Mesenchymal stem cell (in vitro differentiated cells and primary cell): ENCODE measurements at regions not wholly inside any gene's neighbourhood (a gene's known extent, or its start where the extent isn't known, plus 50 kb on each side); places are given as distances from the start of the nearest gene placed in this dataset.

ENCODE experiments used
- DNase-seq: peaks from one replicate; pipeline ENCODE4 v3.0.0-alpha.2; 2013
- H2AFZ ChIP-seq: one replicate; pipeline ENCODE4 v1.6.1; 2013; ENCODE audit warnings: low read depth, mild to moderate bottlenecking, control low read depth, inconsistent platforms, low read length, moderate library complexity
- H2AK5ac ChIP-seq: 2 replicates; pipeline ENCODE4 v1.6.1; 2013; ENCODE audit warnings: low read length, moderate library complexity, mild to moderate bottlenecking, inconsistent platforms; ENCODE audit not compliant: severe bottlenecking
- H2BK120ac ChIP-seq: one replicate; pipeline ENCODE4 v1.6.1; 2013; ENCODE audit warnings: low read depth, mild to moderate bottlenecking, inconsistent platforms, low read length, moderate library complexity
- H2BK12ac ChIP-seq, 2 experiments: one replicate each; pipeline ENCODE4 v1.6.1; 2013; ENCODE audit warnings: inconsistent platforms in 2 of 2, low read length in 2 of 2, mild to moderate bottlenecking in 2 of 2, moderate library complexity in 2 of 2, control low read depth in 1 of 2
- H2BK15ac ChIP-seq: one replicate; pipeline ENCODE4 v1.6.1; 2013; ENCODE audit warnings: mild to moderate bottlenecking, low read depth, inconsistent platforms; ENCODE audit not compliant: poor library complexity, severe bottlenecking
- H2BK5ac ChIP-seq: 2 replicates; pipeline ENCODE4 v1.6.1; 2013; ENCODE audit warnings: low read depth, mild to moderate bottlenecking, low read length, control low read depth, inconsistent platforms; ENCODE audit not compliant: poor library complexity, severe bottlenecking
- H3K14ac ChIP-seq, 2 experiments: one replicate each; pipeline ENCODE4 v1.6.1; 2013; ENCODE audit warnings: inconsistent platforms in 2 of 2, low read length in 2 of 2, control low read depth in 1 of 2, mild to moderate bottlenecking in 1 of 2, moderate library complexity in 1 of 2
- H3K18ac ChIP-seq, 2 experiments: one replicate each; pipeline ENCODE4 v1.6.1; 2013; ENCODE audit warnings: inconsistent platforms in 2 of 2, low read length in 2 of 2, control low read depth in 1 of 2, low read depth in 1 of 2, mild to moderate bottlenecking in 1 of 2
- H3K23ac ChIP-seq, 2 experiments: one replicate each; pipeline ENCODE4 v1.6.1; 2013; ENCODE audit warnings: inconsistent platforms in 2 of 2, low read length in 2 of 2, mild to moderate bottlenecking in 2 of 2, moderate library complexity in 2 of 2, control low read depth in 1 of 2
- H3K27ac ChIP-seq: 2 replicates; pipeline ENCODE4 v1.5.1; 2013; ENCODE audit warnings: mild to moderate bottlenecking, moderate library complexity, low read length, control low read depth, inconsistent platforms; ENCODE audit not compliant: poor library complexity, severe bottlenecking
- H3K27me3 ChIP-seq, 2 experiments: 2 replicates each; pipeline versions ENCODE4 v1.6.1 to v1.7.0; 2013; ENCODE audit warnings: low read length in 2 of 2, mild to moderate bottlenecking in 2 of 2, moderate library complexity in 2 of 2, control low read depth in 1 of 2, inconsistent platforms in 1 of 2; ENCODE audit not compliant: control insufficient read depth in 1 of 2, insufficient read depth in 1 of 2
- H3K36me3 ChIP-seq, 2 experiments: 2 replicates each; pipeline versions ENCODE4 v1.6.1 to v1.7.0; 2013; ENCODE audit warnings: low read length in 2 of 2, control low read depth in 1 of 2, inconsistent platforms in 1 of 2, low read depth in 1 of 2, mild to moderate bottlenecking in 1 of 2; ENCODE audit not compliant: insufficient read depth in 2 of 2, control insufficient read depth in 1 of 2
- H3K4ac ChIP-seq, 2 experiments: one replicate each; pipeline ENCODE4 v1.6.1; 2013; ENCODE audit warnings: inconsistent platforms in 2 of 2, low read length in 2 of 2, mild to moderate bottlenecking in 2 of 2, moderate library complexity in 2 of 2, control low read depth in 1 of 2, low read depth in 1 of 2
- H3K4me1 ChIP-seq: 2 replicates; pipeline ENCODE4 v1.6.1; 2013; ENCODE audit warnings: low read depth, low read length, control low read depth; ENCODE audit not compliant: control insufficient read depth, insufficient read depth
- H3K4me2 ChIP-seq: 2 replicates; pipeline ENCODE4 v1.6.1; 2013; ENCODE audit warnings: low read length, mild to moderate bottlenecking, inconsistent platforms; ENCODE audit not compliant: poor library complexity, severe bottlenecking
- H3K4me3 ChIP-seq, 2 experiments: 2 replicates each; pipeline versions ENCODE4 v1.5.1 to v1.7.0; 2013; ENCODE audit warnings: low read length in 2 of 2, mild to moderate bottlenecking in 2 of 2, control low read depth in 1 of 2, low read depth in 1 of 2; ENCODE audit not compliant: insufficient read depth in 1 of 2
- H3K79me1 ChIP-seq: replicated peaks from 2 replicates; pipeline ENCODE4 v1.6.1; 2013; ENCODE audit warnings: mild to moderate bottlenecking, control low read depth, low read length, inconsistent platforms; ENCODE audit not compliant: poor library complexity, severe bottlenecking
- H3K9ac ChIP-seq: 2 replicates; pipeline ENCODE4 v1.7.0; 2013; ENCODE audit warnings: mild to moderate bottlenecking, low read length, moderate library complexity
- H3K9me3 ChIP-seq: 2 replicates; pipeline ENCODE4 v1.7.0; 2013; ENCODE audit warnings: mild to moderate bottlenecking, low read length; ENCODE audit not compliant: control insufficient read depth
- H4K8ac ChIP-seq: one replicate; pipeline ENCODE4 v1.6.1; 2013; ENCODE audit warnings: inconsistent platforms, mild to moderate bottlenecking, low read length, moderate library complexity
- H4K91ac ChIP-seq: one replicate; pipeline ENCODE4 v1.6.1; 2013; ENCODE audit warnings: mild to moderate bottlenecking, low read length, inconsistent platforms
- WGBS: methylation state at CpG from one replicate; pipeline ENCODE4 v1.1.7; 2013; ENCODE audit warnings: mixed read lengths; 5-methylcytosine and 5-hydroxymethylcytosine counted together

DNA sequence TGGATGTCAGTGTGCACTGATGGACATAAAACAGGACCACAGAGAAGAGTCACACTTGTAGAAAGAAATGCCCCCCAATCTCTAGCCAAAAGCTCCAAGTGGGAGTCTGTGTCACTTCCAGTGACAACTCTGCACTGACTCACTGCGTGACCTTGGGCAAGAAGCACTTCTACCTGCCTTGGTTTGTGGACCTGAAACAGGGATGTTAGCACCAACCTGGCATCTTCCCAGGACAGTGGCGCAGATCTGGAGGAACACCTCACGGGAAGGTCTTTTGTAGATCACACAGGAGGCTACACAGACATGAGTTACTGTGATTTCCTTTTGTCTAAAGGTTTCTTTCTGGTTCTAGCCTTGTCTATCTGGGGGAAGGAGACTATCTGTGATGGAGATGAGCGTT lies 80.5 kb upstream of the DHRSX start:
- Histone ChIP-seq H2BK5ac (no peak overlapping the region), H2BK15ac (no peak overlapping the region), H2BK12ac (no peak overlapping the region), H4K8ac (no peak overlapping the region), H3K4me1 (peaks cover 14% of the 10 kb centered on the region), H3K27me3 (peaks cover 46 to 53% of the 10 kb centered on the region in 2 experiments), H3K23ac (no peak overlapping the region), H3K9me3 (no peaks in the 10 kb centered on the region), H3K9ac (no peak overlapping the region), H3K14ac (no peak overlapping the region), H3K18ac (no peak overlapping the region), H4K91ac (no peak overlapping the region), H2AK5ac (no peak overlapping the region), H2AFZ (no peak overlapping the region), H3K36me3 (no peaks in the 10 kb centered on the region), H3K4me2 (no peak overlapping the region), H2BK120ac (no peak overlapping the region), H3K4me3 (no peak overlapping the region), H3K79me1 (no peaks in the 10 kb centered on the region), H3K4ac (no peak overlapping the region), H3K27ac (no peak overlapping the region)
- 87% methylated on average over 4 of the region's 4 CpGs for WGBS
- no peak for DNase-seq

DNA sequence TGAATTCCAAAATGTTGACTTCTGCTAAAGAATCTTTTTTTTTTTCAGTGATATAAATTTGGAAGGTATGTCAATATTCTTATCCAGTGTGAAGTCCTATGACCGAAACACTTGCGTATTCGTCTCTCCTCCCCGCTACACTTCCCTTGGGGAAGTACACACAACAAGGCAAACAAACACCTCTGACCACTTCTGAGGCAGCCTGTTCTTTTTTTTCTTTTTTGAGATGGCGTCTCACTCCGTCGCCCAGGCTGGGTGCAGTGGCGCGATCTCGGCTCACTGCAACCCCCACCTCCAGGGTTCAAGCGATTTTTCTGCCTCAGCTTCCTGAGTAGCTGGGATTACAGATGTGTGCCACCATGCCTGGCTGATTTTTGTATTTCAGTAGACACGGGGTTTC lies 78.1 kb upstream of the DHRSX start:
- no peak overlapping the region for H2BK120ac ChIP-seq
- H3K4me1 ChIP-seq = peaks cover 14% of the 10 kb centered on the region
- H3K27ac ChIP-seq = no peak overlapping the region
- no peak overlapping the region for H3K9ac ChIP-seq
- peaks cover 28 to 36% of the 10 kb centered on the region in 2 experiments for H3K27me3 ChIP-seq
- H3K4me2 ChIP-seq = no peak overlapping the region
- no peaks in the 10 kb centered on the region for H3K9me3 ChIP-seq
- H3K14ac ChIP-seq = no peak overlapping the region
- H2AK5ac ChIP-seq = no peak overlapping the region
- no peak overlapping the region for H2BK15ac ChIP-seq
- no peak overlapping the region for H4K91ac ChIP-seq
- H2BK5ac ChIP-seq = no peak overlapping the region
- H3K4me3 ChIP-seq = no peak overlapping the region
- no peak overlapping the region for H2BK12ac ChIP-seq
- 96% methylated on average over 11 of the region's 12 CpGs for WGBS
- no peak overlapping the region for H2AFZ ChIP-seq
- no peak overlapping the region for H4K8ac ChIP-seq
- H3K18ac ChIP-seq = no peak overlapping the region
- H3K36me3 ChIP-seq = no peaks in the 10 kb centered on the region
- H3K23ac ChIP-seq = no peak overlapping the region
- no peak overlapping the region for H3K4ac ChIP-seq
- no peak for DNase-seq
- no peaks in the 10 kb centered on the region for H3K79me1 ChIP-seq

- Histone ChIP-seq H3K36me3 (peaks cover 0 to 3% of the 10 kb centered on the region in 2 experiments), H3K4me3 (no peak overlapping the region), H3K23ac (no peak overlapping the region), H3K14ac (no peak overlapping the region), H4K8ac (no peak overlapping the region), H2BK5ac (no peak overlapping the region), H3K9me3 (no peaks in the 10 kb centered on the region), H2AFZ (no peak overlapping the region), H3K79me1 (no peaks in the 10 kb centered on the region), H3K18ac (no peak overlapping the region), H3K9ac (peak overlapping the region; percentile 10), H2BK120ac (no peak overlapping the region), H3K27ac (peak overlapping the region; percentile 60), H3K27me3 (peaks cover 19 to 31% of the 10 kb centered on the region in 2 experiments), H3K4me2 (peak overlapping the region; percentile 78), H2AK5ac (no peak overlapping the region), H2BK15ac (peak overlapping the region; percentile 37), H4K91ac (no peak overlapping the region), H3K4me1 (peaks cover 5% of the 10 kb centered on the region), H3K4ac (no peak overlapping the region), H2BK12ac (no peak overlapping the region)
- no peak for DNase-seq
- WGBS = 77% methylated on average over 15 of the region's 15 CpGs
Measured at GRCh38 chrX:2577844-2578466, 77.2 kb upstream of the DHRSX start.

DNA sequence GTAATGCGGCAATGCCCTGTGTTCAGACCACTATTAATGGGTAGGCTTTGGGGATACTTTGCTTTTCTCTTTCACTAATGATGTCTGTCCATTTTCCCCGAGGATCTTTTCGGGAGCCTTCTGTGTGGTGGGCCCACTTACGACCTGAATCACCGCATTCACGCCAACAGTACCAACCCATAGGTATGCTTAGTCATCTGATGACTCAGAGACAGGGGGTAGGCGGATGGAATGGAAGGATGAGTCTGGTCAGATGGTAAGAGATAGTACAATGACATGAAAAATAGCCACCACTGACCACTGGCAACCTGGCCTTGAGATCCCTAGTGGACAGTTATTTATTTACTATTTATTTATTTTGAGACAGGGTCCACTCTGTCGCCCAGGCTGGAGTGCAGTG lies 76.0 kb upstream of the DHRSX start:
- Histone ChIP-seq H2BK120ac (no peak overlapping the region), H4K8ac (no peak overlapping the region), H3K36me3 (peaks cover 0 to 3% of the 10 kb centered on the region in 2 experiments), H3K4me2 (no peak overlapping the region), H2BK12ac (no peak overlapping the region), H3K9ac (no peak overlapping the region), H3K4me1 (peaks cover 5% of the 10 kb centered on the region), H3K27ac (no peak overlapping the region), H3K4ac (no peak overlapping the region), H3K23ac (no peak overlapping the region), H3K27me3 (peaks cover 8 to 19% of the 10 kb centered on the region in 2 experiments), H2BK15ac (no peak overlapping the region), H4K91ac (no peak overlapping the region), H2AFZ (no peak overlapping the region), H3K9me3 (no peaks in the 10 kb centered on the region), H2BK5ac (no peak overlapping the region), H3K79me1 (no peaks in the 10 kb centered on the region), H3K4me3 (no peak overlapping the region), H2AK5ac (no peak overlapping the region), H3K14ac (no peak overlapping the region), H3K18ac (no peak overlapping the region)
- 83% methylated on average over 8 of the region's 8 CpGs for WGBS
- DNase-seq = no peak
